Psoas muscle (tissue), 7 donors: ENCODE measurements at regions not wholly inside any gene's neighbourhood (a gene's known extent, or its start where the extent isn't known, plus 50 kb on each side); places are given as distances from the start of the nearest gene placed in this dataset.

Experiments
- ATAC-seq, 4 donors: fragments of 200-7000 bp; cut with Tn5 transposase; one replicate each; pipeline ENCODE4 v1.9.1; 2020; ENCODE audit warnings: moderate library complexity in 3 of 4, mild to moderate bottlenecking in 2 of 4
- DNase-seq, 2 donors: peaks; one replicate each; pipeline ENCODE4 v3.0.0-alpha.2; 2020
- H3K27ac ChIP-seq: fragments of 200-600 bp; one replicate; pipeline ENCODE4 v1.8.0; 2022
- H3K27me3 ChIP-seq, 3 donors: fragments of 200-600 bp in 1 of 3; one replicate each; pipeline versions ENCODE4 v1.6.1 to v1.8.0; 2013 to 2022; ENCODE audit warnings: low read length in 2 of 3, mild to moderate bottlenecking in 2 of 3, moderate library complexity in 1 of 3; ENCODE audit not compliant: insufficient read depth in 3 of 3
- H3K36me3 ChIP-seq, 2 donors: fragments of 200-600 bp in 1 of 2; one replicate each; pipeline versions ENCODE4 v1.6.1 to v1.8.0; 2013 to 2022; ENCODE audit warnings: low read depth in 1 of 2, mild to moderate bottlenecking in 1 of 2, moderate library complexity in 1 of 2; ENCODE audit not compliant: insufficient read depth in 1 of 2
- H3K4me1 ChIP-seq: fragments of 200-600 bp; one replicate; pipeline ENCODE4 v1.8.0; 2022
- H3K4me3 ChIP-seq: fragments of 200-600 bp; one replicate; pipeline ENCODE4 v1.8.0; 2022; ENCODE audit warnings: mild to moderate bottlenecking
- H3K9me3 ChIP-seq: fragments of 200-600 bp; one replicate; pipeline ENCODE4 v1.8.0; 2022
- WGBS, 3 donors: extraction: QIAGEN DNeasy Blood & Tissue Kit; methylation state at CpG; one replicate each; pipeline versions ENCODE4 v1.1.6 to v1.1.7; 2013; 5-methylcytosine and 5-hydroxymethylcytosine counted together
- intact Hi-C, 2 donors: fragments of 100-400 bp; cut with DNase I; formaldehyde crosslinking; loops; one replicate each; pipeline versions ENCODE4 v1.11.0 to v1.14.2; 2022
- TF ChIP-seq, protein P1 (sequence below): fragments of 200-600 bp; IDR thresholded peaks from one replicate; pipeline ENCODE4 v1.8.0; 2022; ENCODE audit warnings: antibody characterized with exemption
- donor health status: healthy with polysubstance abuse.
- donor health status: DM: no; HTN: no; CAD: no; lungs with moderate emphysema.
- donor health status: Bipolar disorder and iron deficiency.
- donor health status: healthy.
- donor health status: DM: yes; HTN: yes; CAD: no.
- donor health status: DM: no; HTN: no; CAD: no.
- donor health status: DM: yes; HTN: yes; CAD: no.

- ATAC-seq: no peak
- H3K9me3 ChIP-seq: no peaks in the 10 kb centered on the region
- TF ChIP-seq, protein P1, sequence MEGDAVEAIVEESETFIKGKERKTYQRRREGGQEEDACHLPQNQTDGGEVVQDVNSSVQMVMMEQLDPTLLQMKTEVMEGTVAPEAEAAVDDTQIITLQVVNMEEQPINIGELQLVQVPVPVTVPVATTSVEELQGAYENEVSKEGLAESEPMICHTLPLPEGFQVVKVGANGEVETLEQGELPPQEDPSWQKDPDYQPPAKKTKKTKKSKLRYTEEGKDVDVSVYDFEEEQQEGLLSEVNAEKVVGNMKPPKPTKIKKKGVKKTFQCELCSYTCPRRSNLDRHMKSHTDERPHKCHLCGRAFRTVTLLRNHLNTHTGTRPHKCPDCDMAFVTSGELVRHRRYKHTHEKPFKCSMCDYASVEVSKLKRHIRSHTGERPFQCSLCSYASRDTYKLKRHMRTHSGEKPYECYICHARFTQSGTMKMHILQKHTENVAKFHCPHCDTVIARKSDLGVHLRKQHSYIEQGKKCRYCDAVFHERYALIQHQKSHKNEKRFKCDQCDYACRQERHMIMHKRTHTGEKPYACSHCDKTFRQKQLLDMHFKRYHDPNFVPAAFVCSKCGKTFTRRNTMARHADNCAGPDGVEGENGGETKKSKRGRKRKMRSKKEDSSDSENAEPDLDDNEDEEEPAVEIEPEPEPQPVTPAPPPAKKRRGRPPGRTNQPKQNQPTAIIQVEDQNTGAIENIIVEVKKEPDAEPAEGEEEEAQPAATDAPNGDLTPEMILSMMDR: no peak
- no peaks in the 10 kb centered on the region for H3K4me1 ChIP-seq
- no peaks in the 10 kb centered on the region for H3K36me3 ChIP-seq
- no peak overlapping the region for H3K27ac ChIP-seq
- intact Hi-C loops: no loop called here
- peaks cover 0 to 4% (median 3%) of the 10 kb centered on the region in 3 donors for H3K27me3 ChIP-seq
- no peak overlapping the region for H3K4me3 ChIP-seq
- WGBS, 3 donors: 63 to 69% (median 64%) methylated on average over 3 of the region's 3 CpGs
- no peak for DNase-seq
Measured at GRCh38 chr16:56012482-56012811, 137.3 kb upstream of the CES5A start.

GRCh38 chr16:56011808-56012481 is 136.8 kb upstream of the CES5A start:
- Histone ChIP-seq H3K27me3 (peaks cover 0 to 4% (median 3%) of the 10 kb centered on the region in 3 donors), H3K9me3 (no peaks in the 10 kb centered on the region), H3K27ac (no peak overlapping the region), H3K36me3 (no peaks in the 10 kb centered on the region), H3K4me1 (no peaks in the 10 kb centered on the region), H3K4me3 (no peak overlapping the region)
- DNase-seq (no peak), ATAC-seq (no peak)
- TF ChIP-seq, protein P1: no peak
- intact Hi-C loops: no loop called here
- WGBS, 3 donors: 44 to 49% (median 48%) methylated on average over 3 of the region's 3 CpGs

- H3K36me3 ChIP-seq: no peaks in the 10 kb centered on the region
- TF ChIP-seq, protein P1: no peak
- no peaks in the 10 kb centered on the region for H3K4me1 ChIP-seq
- no peak for DNase-seq
- no peak overlapping the region for H3K27ac ChIP-seq
- no peak for ATAC-seq
- 45 to 62% (median 62%) methylated on average over 1 of the region's 1 CpG for WGBS, 3 donors
- H3K4me3 ChIP-seq: no peak overlapping the region
- intact Hi-C loops: no loop called here
- H3K27me3 ChIP-seq: no peaks in the 10 kb centered on the region
- H3K9me3 ChIP-seq: no peaks in the 10 kb centered on the region
Measured at GRCh38 chr16:56005958-56006357, 130.8 kb upstream of the CES5A start.

- Histone ChIP-seq H3K27ac (no peak overlapping the region), H3K36me3 (no peaks in the 10 kb centered on the region), H3K4me3 (no peak overlapping the region), H3K27me3 (peaks cover 0 to under 1% (median 0%) of the 10 kb centered on the region in 3 donors), H3K4me1 (no peaks in the 10 kb centered on the region), H3K9me3 (peaks cover 4% of the 10 kb centered on the region)
- ATAC-seq: no peak
- intact Hi-C loops: no loop called here
- WGBS, 3 donors: 9 to 30% (median 22%) methylated on average over 1 of the region's 1 CpG
- TF ChIP-seq, protein P1: no peak
- DNase-seq: no peak
Measured at GRCh38 chr16:55999683-56000082, 124.5 kb upstream of the CES5A start.

DNA sequence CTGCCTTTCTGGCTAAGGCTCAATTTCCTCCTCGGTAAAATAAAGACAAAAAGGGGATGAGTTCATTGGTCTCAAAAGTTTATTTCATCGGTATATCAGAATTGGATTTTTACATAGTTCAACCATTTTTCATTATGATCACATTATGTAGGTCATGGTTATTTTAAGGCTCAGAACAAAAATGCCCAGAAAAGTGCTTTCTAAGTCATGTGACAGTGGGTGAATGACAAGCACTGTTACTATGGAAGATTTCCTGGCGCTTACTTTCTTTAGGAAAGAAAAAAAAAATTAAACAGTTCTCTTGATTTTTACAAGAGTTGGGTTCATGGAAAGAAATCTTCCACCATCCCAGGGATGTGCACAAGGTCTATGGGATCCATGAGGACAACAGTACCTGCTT is 117.9 kb upstream of the CES5A start:
- intact Hi-C loops: no loop called here
- Histone ChIP-seq H3K9me3 (no peaks in the 10 kb centered on the region), H3K27me3 (peaks cover 0 to 2% (median 0%) of the 10 kb centered on the region in 3 donors), H3K27ac (no peak overlapping the region), H3K36me3 (no peaks in the 10 kb centered on the region), H3K4me3 (no peak overlapping the region), H3K4me1 (no peaks in the 10 kb centered on the region)
- TF ChIP-seq, protein P1: no peak
- no peak for DNase-seq
- 86 to 88% (median 87%) methylated on average over 3 of the region's 3 CpGs for WGBS, 3 donors
- ATAC-seq: no peak
